ENCODE measurements at regions not wholly inside any gene's neighbourhood (a gene's known extent, or its start where the extent isn't known, plus 50 kb on each side); places are given as distances from the start of the nearest gene placed in this dataset.

GRCh38 chr15:101550124-101550523 lies 60.6 kb upstream of the PCSK6 start:
- no peak for TF ChIP-seq CTCF (IDR thresholded peaks at IDR 0.05; ENCODE audit: extremely low read depth, missing control alignments)
- DNase-seq (ENCODE audit: low spot score) = no peak

GRCh38 chr15:101549647-101550046 lies 60.1 kb upstream of the PCSK6 start:
- no peak for DNase-seq (ENCODE audit: low spot score)
- no peak for TF ChIP-seq CTCF (IDR thresholded peaks at IDR 0.05; ENCODE audit: extremely low read depth, missing control alignments)

- no peak for TF ChIP-seq CTCF (IDR thresholded peaks at IDR 0.05; ENCODE audit: extremely low read depth, missing control alignments)
- no peak for DNase-seq (ENCODE audit: low spot score)
These were observed 58.2 kb upstream of the PCSK6 start for GRCh38 chr15:101547737-101548136.

- no peak for TF ChIP-seq CTCF (IDR thresholded peaks at IDR 0.05; ENCODE audit: extremely low read depth, missing control alignments)
- DNase-seq (ENCODE audit: low spot score) = no peak
These were observed 56.3 kb upstream of the PCSK6 start for GRCh38 chr15:101545548-101546505.

GRCh38 chr15:101544613-101544945 lies 55.1 kb upstream of the PCSK6 start:
- no peak for DNase-seq (ENCODE audit: low spot score)
- TF ChIP-seq CTCF (IDR thresholded peaks at IDR 0.05; ENCODE audit: extremely low read depth, missing control alignments) = no peak

GRCh38 chr15:101543926-101544612 lies 54.6 kb upstream of the PCSK6 start:
- TF ChIP-seq CTCF (IDR thresholded peaks at IDR 0.05; ENCODE audit: extremely low read depth, missing control alignments) = no peak
- no peak for DNase-seq (ENCODE audit: low spot score)

GRCh38 chr15:101543431-101543830 lies 53.9 kb upstream of the PCSK6 start:
- no peak for TF ChIP-seq CTCF (IDR thresholded peaks at IDR 0.05; ENCODE audit: extremely low read depth, missing control alignments)
- DNase-seq (ENCODE audit: low spot score) = no peak

Measured in GM20000 (cell line).